ENCODE measurements at regions not wholly inside any gene's neighbourhood (a gene's known extent, or its start where the extent isn't known, plus 50 kb on each side); places are given as distances from the start of the nearest gene placed in this dataset.

DNA sequence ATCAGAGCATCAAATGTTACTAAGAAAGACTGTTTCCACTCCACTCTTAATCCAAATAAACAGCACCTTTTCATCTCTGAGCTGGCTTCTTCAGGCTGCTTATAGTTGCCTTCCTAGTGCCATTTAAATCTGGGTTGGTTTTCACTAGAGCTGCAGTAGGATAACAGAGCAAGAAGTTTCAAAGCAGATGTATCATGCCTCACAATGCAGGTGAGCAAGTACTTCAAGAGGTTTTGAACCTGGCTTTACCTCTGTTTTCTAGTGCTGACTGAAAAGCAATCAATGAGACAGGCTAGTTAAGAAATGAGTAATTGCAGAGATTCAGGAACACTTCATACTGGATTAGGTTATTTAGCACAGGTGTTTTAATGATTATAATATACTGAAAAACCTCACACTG lies 147.7 kb upstream of the SATB1 start:
- TF ChIP-seq, protein P1, sequence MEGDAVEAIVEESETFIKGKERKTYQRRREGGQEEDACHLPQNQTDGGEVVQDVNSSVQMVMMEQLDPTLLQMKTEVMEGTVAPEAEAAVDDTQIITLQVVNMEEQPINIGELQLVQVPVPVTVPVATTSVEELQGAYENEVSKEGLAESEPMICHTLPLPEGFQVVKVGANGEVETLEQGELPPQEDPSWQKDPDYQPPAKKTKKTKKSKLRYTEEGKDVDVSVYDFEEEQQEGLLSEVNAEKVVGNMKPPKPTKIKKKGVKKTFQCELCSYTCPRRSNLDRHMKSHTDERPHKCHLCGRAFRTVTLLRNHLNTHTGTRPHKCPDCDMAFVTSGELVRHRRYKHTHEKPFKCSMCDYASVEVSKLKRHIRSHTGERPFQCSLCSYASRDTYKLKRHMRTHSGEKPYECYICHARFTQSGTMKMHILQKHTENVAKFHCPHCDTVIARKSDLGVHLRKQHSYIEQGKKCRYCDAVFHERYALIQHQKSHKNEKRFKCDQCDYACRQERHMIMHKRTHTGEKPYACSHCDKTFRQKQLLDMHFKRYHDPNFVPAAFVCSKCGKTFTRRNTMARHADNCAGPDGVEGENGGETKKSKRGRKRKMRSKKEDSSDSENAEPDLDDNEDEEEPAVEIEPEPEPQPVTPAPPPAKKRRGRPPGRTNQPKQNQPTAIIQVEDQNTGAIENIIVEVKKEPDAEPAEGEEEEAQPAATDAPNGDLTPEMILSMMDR (IDR thresholded peaks at IDR 0.05), result no peak
- TF ChIP-seq POLR2A (IDR thresholded peaks at IDR 0.05), result no peak
- no peaks in the 10 kb centered on the region for H3K36me3 ChIP-seq (ENCODE audit: low read depth, missing control alignments)
- H3K9me3 ChIP-seq, result no peaks in the 10 kb centered on the region
- H3K27me3 ChIP-seq, result no peaks in the 10 kb centered on the region
- no peak for DNase-seq
- intact Hi-C loops (cut with DNase I; ENCODE audit: low total_unique reads), result no loop called here
- H3K27ac ChIP-seq, result no peak overlapping the region
- H3K4me3 ChIP-seq, result no peak overlapping the region
- H3K4me1 ChIP-seq, result no peaks in the 10 kb centered on the region

DNA sequence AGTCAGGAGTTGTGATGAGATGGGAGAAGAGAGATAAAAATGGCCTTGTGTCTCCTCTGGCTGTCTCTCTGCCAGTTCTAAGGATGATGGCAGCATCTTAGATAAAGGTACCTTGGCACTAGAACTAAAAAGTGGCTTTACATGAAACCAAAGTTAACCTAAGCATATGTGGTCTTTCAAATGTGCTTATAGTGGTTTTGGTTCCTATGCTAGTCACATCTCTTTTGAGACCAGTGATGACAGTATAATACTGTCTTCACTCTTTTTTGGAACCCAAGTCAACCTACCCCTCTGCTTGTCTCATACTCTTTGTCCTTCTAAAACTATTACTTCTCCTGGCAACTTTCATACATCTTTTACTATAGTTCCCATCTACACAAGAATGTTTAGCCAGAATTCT lies 142.2 kb upstream of the SATB1 start:
- Histone ChIP-seq H3K27ac (no peak overlapping the region), H3K4me1 (no peaks in the 10 kb centered on the region), H3K36me3 (ENCODE audit: low read depth, missing control alignments) (no peaks in the 10 kb centered on the region), H3K9me3 (no peaks in the 10 kb centered on the region), H3K27me3 (no peaks in the 10 kb centered on the region), H3K4me3 (no peak overlapping the region)
- no peak for TF ChIP-seq POLR2A (IDR thresholded peaks at IDR 0.05)
- TF ChIP-seq, protein P1 (IDR thresholded peaks at IDR 0.05), result no peak
- DNase-seq, result no peak
- intact Hi-C loops (cut with DNase I; ENCODE audit: low total_unique reads), result no loop called here

DNA sequence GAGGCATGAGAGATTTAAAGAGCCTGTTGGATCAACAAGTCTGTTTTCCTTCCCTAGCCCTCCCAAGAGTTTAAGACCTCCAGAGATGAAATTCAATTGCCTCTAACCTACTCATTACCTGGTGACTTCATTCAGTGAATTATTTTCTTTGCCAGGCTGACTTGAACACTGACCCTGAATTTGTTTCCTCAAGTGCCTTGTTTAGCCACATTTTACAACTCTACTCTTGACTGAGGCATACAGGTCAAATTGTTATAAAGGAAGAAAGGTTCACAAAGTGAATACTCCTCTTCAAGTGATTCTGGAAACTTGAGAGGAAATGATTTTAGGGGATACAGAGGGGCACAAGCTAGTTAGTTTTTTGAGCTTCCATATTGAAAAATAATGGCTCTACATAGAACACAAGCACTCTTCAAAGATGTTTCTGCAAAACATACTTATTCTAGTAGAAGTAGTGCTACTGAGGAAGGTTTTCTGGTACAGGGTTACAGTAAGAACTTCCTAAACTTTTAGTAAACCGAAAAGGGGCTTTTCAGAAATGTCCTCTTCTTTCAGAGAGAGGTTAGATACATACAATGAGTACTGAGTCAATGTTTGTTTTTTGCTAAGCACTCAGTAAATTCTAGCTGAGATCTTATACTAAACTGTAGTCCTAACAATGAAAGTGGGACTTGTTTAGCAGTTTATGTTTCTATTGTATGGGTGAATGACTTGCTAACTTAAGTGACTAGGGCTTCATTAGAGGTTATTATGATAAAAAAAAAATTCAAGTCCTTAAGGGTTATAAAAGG lies 137.4 kb upstream of the SATB1 start:
- no peaks in the 10 kb centered on the region for H3K4me1 ChIP-seq
- intact Hi-C loops (cut with DNase I; ENCODE audit: low total_unique reads), result no loop called here
- no peaks in the 10 kb centered on the region for H3K36me3 ChIP-seq (ENCODE audit: low read depth, missing control alignments)
- H3K4me3 ChIP-seq, result no peak overlapping the region
- no peak overlapping the region for H3K27ac ChIP-seq
- no peak for TF ChIP-seq POLR2A (IDR thresholded peaks at IDR 0.05)
- TF ChIP-seq, protein P1 (IDR thresholded peaks at IDR 0.05), result no peak
- no peaks in the 10 kb centered on the region for H3K9me3 ChIP-seq
- no peak for DNase-seq
- H3K27me3 ChIP-seq, result no peaks in the 10 kb centered on the region
- WGBS, 2 donors, result 82 to 98% methylated on average over 1 of the region's 1 CpG

DNA sequence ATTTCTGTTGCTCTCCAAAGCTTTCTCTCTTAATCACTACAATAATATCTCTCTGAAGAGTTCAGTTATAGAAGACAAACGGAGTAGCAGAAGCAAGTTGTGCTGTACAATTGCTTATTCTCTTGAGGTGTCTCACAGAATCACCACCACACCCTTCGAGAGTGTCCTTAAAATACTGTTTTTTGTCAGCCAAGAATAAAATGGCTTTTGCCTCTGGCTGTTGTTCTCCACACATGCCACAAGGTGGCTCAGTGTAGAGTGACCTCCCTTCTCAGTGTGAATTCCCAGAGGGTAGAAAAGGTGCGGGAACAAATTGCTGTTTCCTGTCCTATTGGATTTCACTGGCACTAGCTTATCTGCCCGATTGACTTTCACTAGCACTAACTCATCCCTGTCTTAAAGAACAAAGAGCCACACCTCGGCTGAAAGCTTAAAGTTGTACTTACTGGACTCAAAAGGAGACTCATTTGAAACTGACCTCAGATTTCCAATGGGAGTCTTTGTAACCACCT lies 134.2 kb upstream of the SATB1 start:
- Histone ChIP-seq H3K4me1 (no peaks in the 10 kb centered on the region), H3K27me3 (no peaks in the 10 kb centered on the region), H3K4me3 (no peak overlapping the region), H3K36me3 (ENCODE audit: low read depth, missing control alignments) (no peaks in the 10 kb centered on the region), H3K27ac (no peak overlapping the region), H3K9me3 (no peaks in the 10 kb centered on the region)
- intact Hi-C loops (cut with DNase I; ENCODE audit: low total_unique reads), result no loop called here
- 17 to 19% methylated on average over 5 of the region's 5 CpGs for WGBS, 2 donors
- DNase-seq, result peak; percentile 27
- TF ChIP-seq, protein P1 (IDR thresholded peaks at IDR 0.05), result peak in 2 of 3 experiments; percentile 64 to 65
- no peak for TF ChIP-seq POLR2A (IDR thresholded peaks at IDR 0.05)

DNA sequence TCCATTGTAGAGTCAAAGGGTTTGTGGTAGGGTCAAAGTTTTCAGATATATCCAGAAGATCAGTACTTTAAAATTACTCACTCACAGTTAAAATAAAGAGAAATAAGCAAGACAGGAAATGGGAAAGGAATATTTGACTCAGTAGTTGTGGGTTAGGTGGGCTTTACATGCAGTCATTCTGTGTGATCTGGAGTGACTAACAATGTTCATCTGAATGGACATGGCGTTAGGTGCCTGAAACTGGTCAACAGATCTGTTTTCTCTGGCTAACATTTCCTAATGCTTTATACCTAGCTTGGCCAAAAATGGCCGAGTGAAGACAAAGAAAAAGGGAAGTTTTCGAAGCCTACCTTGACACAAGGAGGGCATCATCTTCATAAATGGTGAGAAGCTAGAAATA lies 133.4 kb upstream of the SATB1 start:
- TF ChIP-seq, protein P1 (IDR thresholded peaks at IDR 0.05), result no peak
- no peak for TF ChIP-seq POLR2A (IDR thresholded peaks at IDR 0.05)
- DNase-seq, result no peak
- Histone ChIP-seq H3K9me3 (no peaks in the 10 kb centered on the region), H3K27ac (no peak overlapping the region), H3K4me1 (no peaks in the 10 kb centered on the region), H3K36me3 (ENCODE audit: low read depth, missing control alignments) (no peaks in the 10 kb centered on the region), H3K4me3 (no peak overlapping the region), H3K27me3 (no peaks in the 10 kb centered on the region)
- 67 to 71% methylated on average over 3 of the region's 3 CpGs for WGBS, 2 donors
- intact Hi-C loops (cut with DNase I; ENCODE audit: low total_unique reads), result no loop called here
